GM21390 (cell line): ENCODE measurements at regions not wholly inside any gene's neighbourhood (a gene's known extent, or its start where the extent isn't known, plus 50 kb on each side); places are given as distances from the start of the nearest gene placed in this dataset.
"Not testable (repeated sequence)": the region's sequence is repeated elsewhere in the genome, so short reads cannot be mapped to it uniquely, and the experiment has no call there.

Experiments
- ATAC-seq: cut with Tn5 transposase; IDR thresholded peaks from one replicate; pipeline ENCODE4 v1.9.1; 2021; ENCODE audit not compliant: unreplicated experiment

DNA sequence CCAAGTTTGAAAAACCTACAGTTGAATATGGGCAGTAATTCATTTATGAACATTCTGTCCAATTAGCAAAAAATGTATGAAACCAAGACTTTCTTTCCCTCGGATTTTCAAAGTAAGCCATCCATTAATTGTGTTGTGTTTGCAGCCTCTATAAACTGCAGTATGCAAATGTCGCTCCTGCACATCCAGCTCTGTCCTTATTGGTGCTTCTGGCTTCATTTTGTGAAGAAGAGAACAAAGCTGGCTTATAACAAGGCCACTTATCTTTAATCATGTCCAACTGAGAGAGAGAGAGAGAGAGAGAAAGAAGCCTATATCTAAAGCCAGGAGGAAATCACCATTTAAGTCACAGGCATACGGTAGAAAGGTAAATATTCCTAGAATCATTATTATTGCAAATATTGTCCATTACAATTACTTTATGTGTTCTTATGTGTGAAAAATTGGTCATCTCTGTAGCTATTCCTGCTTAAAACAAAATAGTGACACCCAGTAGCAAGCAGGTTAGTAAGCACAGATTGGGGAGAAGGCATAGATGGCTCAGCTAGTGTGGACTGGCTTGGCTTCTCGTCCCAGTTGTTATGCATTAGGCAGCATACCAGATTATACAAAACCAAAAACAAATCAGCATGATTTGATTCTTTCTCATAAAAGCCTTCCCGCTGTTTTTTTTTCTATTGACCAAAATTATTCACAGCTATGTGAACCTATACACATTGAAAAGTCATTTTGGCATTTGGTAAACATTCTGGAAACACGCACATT is 726.4 kb upstream of the SOX11 start:
- no peak for ATAC-seq

DNA sequence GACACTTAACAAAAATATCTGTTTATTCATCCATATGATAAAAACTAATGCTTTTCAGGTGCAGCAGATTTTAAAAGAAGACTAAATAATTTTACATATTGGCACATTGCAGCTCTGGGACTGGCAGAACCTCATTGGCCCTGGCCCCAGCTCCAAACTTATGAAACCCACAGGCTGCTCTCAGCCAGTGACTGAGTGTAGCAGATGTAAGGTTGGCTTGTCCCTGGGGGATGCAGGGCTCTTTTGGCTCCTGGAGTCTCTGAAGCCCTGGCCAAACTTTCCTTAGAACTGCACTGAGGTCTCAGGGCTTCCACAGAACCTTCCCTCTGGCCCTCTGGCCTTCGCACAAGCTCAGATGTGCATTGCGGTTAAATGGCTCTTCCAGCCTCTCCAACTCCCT is 725.0 kb upstream of the SOX11 start:
- ATAC-seq = no peak

DNA sequence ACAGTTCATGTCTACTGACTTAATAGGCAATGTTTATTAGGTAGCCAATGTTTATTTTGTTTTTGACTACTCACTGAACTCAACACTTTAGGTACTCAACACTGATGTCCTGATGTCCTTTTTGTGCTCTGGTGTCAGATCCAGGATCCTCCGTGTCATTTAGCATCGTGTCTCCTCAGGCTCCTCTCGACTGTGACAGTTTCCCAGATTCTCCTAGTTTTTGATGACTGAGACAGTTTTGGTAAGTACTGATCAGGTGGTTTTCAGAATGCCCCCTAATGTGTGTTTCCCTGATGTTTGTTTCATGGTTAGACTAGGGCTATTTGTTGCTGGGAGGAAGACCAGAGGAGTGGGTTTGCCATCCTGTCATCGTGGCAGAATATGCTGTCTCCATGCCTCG is 719.7 kb upstream of the SOX11 start:
- ATAC-seq = no peak

DNA sequence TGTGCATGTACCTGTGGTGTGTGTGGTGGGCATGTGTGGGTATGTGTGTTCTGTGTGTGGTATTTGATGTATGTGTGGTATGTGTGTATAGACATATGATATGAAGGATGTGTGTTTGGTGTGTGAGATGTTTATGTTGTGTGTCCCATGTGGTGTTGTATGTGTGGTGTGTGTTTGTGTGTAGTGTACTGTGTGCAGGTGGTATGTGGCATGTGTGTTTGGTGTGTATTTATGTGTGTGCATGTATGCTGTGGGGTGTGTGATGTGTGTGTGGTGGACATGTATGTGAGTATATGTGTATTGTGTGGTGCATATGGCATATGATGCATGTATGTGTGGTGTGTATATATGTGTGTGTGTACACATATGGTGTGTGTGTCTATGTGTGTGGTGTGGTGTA is 718.8 kb upstream of the SOX11 start:
- ATAC-seq = no peak

DNA sequence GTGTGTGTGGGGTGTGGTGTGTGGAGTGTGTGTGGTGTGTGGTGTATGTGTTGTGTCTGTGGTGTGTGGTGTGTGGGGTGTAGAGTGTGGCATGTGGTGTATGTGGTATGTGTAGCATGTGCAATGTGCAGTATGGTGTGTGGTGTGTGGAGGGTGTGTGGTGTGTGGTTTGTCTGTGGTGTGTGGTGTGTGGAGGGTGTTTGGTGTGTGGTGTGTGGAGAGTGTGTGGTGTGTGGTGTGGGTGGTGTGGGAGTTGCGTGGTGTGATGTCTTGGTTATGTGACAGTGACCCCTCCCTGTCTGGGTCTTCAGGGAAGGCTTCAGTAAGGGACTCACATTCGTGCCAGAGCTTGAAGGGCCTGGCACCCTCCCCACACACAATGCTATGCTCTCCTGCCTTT is 718.2 kb upstream of the SOX11 start:
- no peak for ATAC-seq

DNA sequence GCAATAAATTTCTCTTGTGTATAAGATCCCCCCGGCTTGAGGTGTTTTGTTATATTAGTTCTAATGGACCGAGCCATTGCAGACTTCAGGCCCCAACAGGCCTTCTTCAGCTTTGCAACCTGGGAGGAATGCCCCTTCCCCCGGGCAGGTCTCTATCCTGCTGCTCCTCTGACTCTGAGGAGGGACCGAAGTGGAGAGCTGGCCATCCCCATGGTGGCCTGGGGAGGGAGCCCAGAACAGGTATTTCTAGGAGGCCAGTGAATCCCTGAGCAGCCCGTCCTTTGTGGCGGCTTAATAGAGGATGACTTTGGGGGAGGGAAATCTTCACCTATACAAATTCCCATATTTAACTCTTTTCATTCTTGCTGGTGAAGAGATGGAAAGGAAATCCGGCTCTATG is 715.8 kb upstream of the SOX11 start:
- no peak for ATAC-seq

DNA sequence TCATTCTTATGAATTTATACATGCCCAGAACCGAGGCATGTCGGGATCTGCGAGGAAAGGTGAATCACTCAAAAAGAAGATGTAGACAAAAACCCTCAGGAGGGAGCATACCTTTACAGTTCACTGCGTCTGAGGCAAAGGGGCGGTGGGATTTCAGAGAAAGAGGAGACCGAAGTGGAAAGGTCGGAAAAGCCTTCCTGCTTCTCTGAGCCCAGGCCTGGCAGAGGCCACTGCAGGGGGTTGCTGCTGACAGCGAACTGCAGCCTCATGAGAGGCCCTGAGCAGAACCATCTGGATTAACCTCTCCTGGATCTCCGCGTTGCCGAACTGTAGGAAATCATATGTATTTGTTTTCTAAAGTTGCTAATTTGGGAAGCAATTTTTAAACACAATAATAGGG is 713.1 kb upstream of the SOX11 start:
- no peak for ATAC-seq

DNA sequence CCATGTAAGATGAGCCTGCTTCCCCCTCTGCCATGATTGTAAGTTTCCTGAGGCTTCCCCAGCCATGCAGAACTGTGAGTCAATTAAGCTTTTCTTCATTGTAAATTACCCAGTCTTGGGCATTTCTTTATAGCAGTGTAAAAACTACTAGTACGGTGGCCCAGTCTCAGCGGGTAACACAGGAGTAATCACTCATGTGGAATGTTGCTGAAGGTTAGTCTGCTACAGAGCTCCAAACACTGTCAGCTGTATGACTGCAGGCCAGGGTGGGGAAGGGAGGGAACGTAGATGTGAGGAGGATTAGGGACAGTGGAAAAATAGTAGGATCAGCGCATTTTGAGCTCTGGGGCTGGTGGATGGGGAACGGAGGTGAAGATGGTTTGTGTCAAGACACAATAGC is 711.2 kb upstream of the SOX11 start:
- no peak for ATAC-seq

DNA sequence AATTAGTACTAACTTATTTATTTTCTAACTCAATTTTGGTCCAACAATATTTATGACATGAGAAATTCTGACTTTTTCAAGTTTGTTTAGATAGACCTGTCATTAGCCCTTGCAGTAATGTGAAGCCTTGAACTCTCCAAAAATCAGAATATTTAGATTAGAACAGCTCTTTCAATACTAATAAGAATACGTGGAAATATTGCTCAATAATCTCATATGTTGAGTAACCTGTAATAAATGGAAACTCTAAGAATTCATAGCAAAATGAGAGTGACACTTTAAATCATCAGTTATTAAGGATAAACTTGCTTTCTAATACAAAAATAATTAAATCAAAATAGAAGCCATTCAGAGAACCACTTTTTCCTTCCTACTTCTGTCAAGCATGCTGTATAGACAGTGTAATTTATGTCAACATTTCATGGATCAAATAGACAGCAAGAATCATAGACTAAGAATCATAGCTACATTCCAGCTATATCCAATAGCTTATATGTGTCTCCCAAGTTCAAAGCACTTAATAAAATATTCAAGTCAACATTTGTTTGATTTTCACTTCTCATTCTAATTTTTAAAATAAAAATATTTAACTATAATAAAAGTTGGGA is 710.3 kb upstream of the SOX11 start:
- ATAC-seq = no peak

DNA sequence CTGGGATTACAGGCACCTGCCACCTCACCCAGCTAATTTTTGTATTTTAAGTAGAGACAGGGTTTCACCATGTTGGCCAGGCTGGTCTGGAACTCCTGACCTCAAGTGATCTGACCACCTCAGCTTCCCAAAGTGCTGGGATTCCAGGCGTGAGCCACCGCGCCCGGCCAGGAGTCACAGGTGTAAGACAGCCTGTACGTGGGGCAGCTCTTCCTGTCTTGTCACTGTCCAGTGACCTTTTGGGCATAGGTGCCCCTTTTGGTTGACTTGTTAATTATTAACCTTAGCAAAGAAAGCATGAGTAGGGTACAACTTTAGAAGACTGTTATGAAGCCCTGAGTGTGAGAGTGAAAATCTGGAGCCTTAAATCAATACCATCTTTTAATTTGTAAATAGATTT is 703.7 kb upstream of the SOX11 start:
- not testable (repeated sequence) for ATAC-seq

DNA sequence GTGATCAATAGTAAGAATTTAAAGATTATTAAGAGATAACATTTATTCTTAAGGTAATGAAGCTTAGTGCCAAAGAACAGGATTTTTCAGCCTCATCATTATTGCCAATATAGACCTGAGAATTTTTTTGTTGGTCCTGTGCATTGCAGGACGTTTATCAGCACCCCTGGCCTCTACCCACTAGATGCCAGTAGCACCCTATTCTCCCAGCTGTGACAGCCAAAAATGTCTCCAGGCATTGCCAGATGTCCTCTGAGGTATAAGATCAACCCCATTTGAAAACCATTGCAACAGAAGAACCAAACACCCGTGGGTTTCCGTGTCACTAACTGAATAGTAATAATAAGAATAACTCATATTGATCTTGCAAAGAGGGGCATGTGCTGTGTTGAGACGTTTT is 700.0 kb upstream of the SOX11 start:
- ATAC-seq = no peak

DNA sequence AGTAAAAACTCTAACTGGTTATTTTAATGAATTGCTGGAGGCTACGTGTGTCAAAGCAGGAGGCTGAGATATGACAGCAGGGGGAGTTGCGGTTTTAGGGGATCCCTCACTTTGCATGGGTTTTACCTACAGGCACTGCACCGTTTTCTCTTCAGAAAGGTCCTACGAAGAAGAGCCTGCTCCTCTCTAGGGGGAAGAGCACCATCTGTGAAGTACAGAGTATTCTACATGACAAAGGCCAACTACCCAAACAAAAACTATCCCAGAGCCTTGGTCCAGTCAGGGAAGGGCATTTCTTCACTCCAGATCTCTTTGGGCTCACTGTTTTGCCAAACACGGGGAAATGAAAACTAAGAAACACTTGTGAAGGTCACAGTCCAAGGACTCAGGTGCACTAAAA is 696.7 kb upstream of the SOX11 start:
- no peak for ATAC-seq

DNA sequence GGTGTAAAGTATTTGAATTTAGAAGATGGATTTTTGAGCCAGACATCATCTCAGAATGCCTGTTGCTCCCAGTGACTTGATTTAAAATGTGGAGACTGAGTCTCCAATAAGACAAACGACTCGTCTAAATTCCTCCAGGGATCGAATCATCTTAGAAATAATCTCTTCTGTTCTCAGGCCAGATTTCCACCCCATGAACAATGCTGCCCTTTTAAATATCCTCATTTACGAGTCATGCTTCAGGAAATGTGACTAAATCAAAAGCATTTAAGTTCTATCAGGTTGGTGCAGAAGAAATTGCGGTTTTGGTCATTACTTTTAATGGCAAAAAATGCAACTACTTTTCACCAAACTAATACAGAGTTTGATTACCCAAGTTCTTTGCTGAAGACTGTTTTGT is 684.6 kb upstream of the SOX11 start:
- ATAC-seq = no peak

DNA sequence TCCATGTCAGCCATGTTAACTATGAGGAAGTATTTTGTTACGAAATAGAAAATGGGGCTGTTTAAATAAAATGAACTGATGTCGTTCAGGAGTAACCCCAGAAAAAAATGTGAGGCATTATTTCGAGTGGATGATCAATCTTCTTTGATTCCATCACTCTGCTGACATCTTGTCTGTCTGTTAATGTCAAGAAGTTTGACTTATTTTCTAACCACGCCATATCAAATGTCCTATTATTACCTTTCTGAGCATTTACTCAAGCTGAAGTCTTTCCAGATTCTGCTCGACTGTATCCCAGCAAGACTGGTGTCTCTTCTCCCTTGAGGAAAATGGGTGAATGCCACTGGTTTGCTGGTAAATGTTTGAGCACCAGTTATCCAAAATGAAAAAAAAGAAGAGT is 672.9 kb upstream of the SOX11 start:
- ATAC-seq = no peak

DNA sequence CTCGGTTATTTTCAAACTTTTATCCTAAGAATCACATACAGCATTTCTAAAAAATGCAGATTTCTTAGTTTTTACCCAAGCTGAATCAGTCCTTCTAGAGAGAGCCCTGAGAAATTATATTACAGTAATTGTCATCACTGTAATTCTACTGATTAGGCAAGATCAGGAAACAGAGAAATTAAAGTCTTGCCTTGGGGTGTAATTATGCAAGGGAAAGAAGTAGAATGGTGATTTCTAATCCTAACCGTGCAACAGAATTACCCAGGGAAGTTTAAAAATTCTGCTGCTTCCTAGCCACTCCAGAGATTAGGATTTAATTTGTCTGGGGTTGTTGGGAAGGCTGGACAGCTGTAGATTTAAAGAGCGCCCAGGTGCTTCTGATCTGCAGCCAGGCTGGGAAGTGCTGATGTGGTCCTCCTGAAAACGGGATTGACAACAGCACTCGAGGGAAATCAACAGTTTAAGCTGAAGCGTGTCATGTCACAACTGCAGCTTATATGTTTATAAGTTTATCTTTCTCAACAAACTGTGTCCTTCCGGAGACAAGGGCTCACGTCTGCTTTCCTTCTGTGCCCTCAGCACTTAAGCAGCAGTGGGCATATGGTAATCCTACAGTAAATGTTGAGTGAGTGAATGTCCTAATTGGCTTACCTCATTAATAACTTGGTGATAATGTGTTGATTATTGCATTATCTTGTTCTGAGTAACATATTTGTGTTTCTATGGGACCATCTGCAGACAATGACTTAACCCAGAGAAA is 671.9 kb upstream of the SOX11 start:
- ATAC-seq = no peak

DNA sequence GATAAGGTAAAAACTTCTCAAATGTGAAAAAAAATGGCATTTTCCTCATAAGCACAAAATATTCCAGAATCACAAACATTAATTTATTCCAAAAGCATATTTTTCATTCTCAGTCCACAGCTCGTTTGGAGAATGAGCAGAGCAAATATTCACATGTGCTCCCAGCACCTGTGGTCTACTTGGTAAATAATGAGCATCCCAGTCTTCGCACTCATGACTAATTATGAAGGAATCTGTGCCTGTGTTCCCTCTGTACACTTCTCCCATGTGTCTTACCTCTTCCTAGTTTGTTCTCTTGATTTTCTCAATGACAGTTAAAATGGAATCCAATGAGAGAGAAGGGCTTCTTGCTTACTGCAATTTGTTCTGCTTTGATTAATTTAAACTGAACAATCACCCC is 671.0 kb upstream of the SOX11 start:
- ATAC-seq = no peak

DNA sequence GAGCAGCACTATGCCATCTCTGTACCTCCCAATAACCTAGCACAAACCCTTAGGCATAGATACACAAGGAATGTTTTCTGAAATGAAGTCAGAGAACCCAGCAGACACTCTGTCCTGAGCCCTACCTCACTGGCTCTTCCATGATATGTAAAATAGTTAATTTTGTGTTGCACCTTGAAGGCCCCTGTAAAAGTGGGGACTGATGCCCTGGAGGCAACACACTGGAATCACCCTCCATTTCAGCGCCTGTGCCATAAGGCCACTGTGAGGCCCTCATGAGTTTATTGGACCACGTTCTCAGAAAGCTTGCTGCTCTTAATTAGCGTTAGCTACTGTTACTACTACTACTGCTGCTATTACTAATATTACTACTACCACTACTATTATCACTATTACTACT is 670.1 kb upstream of the SOX11 start:
- ATAC-seq = no peak

DNA sequence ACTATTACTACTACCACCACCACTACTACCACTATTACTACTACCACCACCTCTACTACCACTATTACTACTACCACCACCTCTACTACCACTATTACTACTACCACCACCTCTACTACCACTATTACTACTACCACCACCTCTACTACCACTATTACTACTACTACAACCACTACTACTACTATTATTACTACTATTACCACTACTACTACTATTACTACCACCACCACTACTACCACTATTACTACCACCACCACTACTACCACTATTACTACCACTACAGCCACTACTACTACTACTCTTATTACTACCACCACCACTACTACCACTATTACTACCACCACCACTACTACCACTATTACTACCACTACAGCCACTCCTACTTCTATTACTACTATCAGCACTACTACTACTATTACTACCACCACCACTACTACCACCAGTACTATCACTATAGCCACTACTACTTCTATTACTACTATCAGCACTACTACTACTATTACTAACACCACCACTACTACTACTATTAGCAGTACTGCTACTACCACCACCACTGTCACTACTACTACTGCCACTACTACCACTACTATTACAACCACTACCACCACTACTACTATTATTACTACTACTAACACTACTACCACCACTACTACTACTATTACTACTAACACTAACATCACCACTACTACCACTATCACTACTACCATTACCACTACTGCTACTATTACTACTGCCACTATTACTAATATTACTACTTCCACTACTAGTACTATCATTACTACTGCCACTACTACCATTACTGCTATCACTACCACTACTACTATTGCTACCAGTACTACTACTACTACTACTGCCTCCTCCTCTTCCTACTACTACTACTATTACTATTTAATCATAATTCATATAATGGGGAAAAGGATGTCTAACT is 669.2 kb upstream of the SOX11 start:
- not testable (repeated sequence) for ATAC-seq

DNA sequence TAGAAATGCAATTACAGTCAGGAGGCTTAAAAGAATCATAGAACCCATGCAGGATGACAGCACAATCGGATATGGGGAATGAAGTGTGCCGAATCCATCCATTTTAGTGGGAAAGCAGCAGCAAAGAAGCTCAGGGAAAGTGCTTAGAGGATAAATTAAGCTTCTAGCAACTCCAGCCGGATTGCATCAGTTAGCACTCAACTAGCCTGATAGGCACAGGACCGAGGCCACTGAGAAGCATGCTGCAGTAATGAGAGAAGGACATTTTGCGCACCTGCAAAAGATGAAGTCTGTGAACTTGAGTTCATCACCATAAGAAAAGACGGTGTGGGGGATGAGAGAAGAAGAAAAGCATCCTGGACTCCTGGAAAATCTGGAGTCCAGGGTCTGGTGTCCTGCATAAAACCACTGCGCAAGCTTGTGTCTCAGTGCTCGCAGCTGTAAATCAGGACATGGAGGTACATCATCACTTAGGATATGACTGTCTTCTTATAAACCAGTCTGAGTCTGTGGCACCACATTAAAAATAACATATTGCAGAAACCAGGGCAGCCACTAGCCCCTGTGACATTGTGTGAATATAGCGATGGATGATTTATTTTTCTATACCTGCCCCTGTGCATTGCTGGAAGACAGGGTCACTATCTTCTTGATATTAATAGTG is 665.5 kb upstream of the SOX11 start:
- ATAC-seq = no peak

DNA sequence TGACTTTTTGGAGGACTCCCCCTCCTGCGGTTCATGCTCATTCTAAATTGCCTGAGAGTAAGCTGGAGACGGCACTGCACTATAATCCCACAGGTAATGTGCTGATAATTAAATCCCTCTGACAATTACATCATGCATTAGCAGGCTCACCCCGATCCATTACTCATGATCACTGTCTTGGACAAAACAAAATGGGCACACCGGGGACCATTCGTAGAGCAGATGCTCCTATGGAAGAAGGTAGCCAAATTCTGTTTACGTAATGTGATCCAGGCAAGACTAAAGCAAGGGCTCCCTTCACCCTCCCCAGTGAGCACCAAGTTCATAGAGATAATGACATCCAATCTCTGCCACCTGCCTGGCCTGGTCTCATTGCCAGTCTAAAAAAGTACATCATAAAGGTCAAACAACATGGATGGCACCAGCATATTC is 657.1 kb upstream of the SOX11 start:
- no peak for ATAC-seq

DNA sequence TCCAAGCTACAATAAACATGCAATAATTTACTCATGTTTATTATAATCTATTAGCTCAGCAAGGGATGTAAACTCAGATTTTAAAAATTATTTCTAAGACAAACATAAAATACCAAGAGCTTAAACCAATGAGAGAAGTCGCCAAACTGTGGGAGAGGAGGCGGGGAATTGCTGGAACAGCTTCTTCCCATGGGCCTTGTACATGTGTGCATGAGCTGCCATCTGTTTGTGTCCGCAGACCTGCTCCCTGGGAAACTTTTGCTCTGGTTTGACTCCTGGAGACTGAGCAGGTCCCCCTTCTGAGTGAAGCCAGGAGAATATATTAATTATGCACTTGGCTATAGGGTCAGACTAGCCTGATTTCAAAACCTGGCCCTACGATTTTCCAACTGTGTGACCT is 655.9 kb upstream of the SOX11 start:
- ATAC-seq = no peak
